K562 (cell line): ENCODE measurements at regions not wholly inside any gene's neighbourhood (a gene's known extent, or its start where the extent isn't known, plus 50 kb on each side); places are given as distances from the start of the nearest gene placed in this dataset.

Experiments
- ATAC-seq: fragments of 200-7000 bp; cut with Tn5 transposase; 3 replicates; pipeline ENCODE4 v1.9.1; 2020; ENCODE audit warnings: moderate library complexity
- BruUV-seq: library from RNA; stranded (reverse); fragments of 400-500 nt; replicated peaks from 2 replicates; lab custom pipeline; 2021; lab: Mats Ljungman, UMichigan
- CTCF ChIA-PET: fragments of 300-600 bp; formaldehyde crosslinking; extraction: SDS; loops from one replicate; lab custom pipeline; 2021; ENCODE audit warnings: low intra/inter-chr PET ratio; lab: Yijun Ruan, JAX
- POLR2A ChIA-PET: fragments of 300-600, 350-650 bp; sonication (Branson Sonifier 250); formaldehyde crosslinking; extraction: SDS; loops from one replicate; lab custom pipeline; 2021; ENCODE audit warnings: antibody characterized with exemption, inconsistent platforms; lab: Yijun Ruan, JAX
- DNase-seq, 4 experiments: peaks; one replicate each; pipeline versions ENCODE4 v3.0.0 to v3.0.0-alpha.2; 2011 to 2018; ENCODE audit warnings: low spot score in 3 of 4, mixed read lengths in 3 of 4; ENCODE audit errors: extremely low read depth in 1 of 4
- FAIRE-seq: peaks from 2 replicates; lab custom pipeline; 2011; peaks lifted over from hg19 to GRCh38; lab: Jason Lieb, UNC
- H2AFZ ChIP-seq: 2 replicates; pipeline ENCODE4 v1.6.0; 2011; ENCODE audit warnings: low read depth, low read length, control low read depth, inconsistent platforms
- H3K27ac ChIP-seq: fragments of 200-600 bp; 3 replicates; pipeline ENCODE4 v1.8.0; 2011; ENCODE audit warnings: low read depth, mild to moderate bottlenecking, control low read depth, inconsistent platforms, low read length, moderate library complexity, mixed read lengths; ENCODE audit errors: extremely low read depth
- H3K27me3 ChIP-seq, 2 experiments: fragments of 300-600 bp in 1 of 2; 2 replicates in 1 of 2; 3 replicates in 1 of 2; pipeline versions ENCODE4 v1.6.0 to v1.8.0; 2011; ENCODE audit warnings: inconsistent platforms in 2 of 2, low read length in 2 of 2, mild to moderate bottlenecking in 1 of 2, mixed read lengths in 1 of 2, moderate library complexity in 1 of 2; ENCODE audit not compliant: control insufficient read depth in 2 of 2, insufficient read depth in 2 of 2
- H3K36me3 ChIP-seq: fragments of 300-600 bp; 3 replicates; pipeline ENCODE4 v1.8.0; 2011; ENCODE audit warnings: mild to moderate bottlenecking, low read length, inconsistent platforms; ENCODE audit not compliant: control insufficient read depth, insufficient read depth
- H3K4me1 ChIP-seq, 2 experiments: fragments of 200-600 bp in 1 of 2; replicated peaks in 1 of 2; 2 replicates in 1 of 2; 3 replicates in 1 of 2; pipeline versions ENCODE4 v1.5.1 to v1.8.0; 2011; ENCODE audit warnings: inconsistent platforms in 2 of 2, low read length in 2 of 2, mild to moderate bottlenecking in 1 of 2, mixed read lengths in 1 of 2, moderate library complexity in 1 of 2; ENCODE audit not compliant: control insufficient read depth in 2 of 2, insufficient read depth in 2 of 2
- H3K4me2 ChIP-seq: 2 replicates; pipeline ENCODE4 v1.6.1; 2011; ENCODE audit warnings: low read length, control low read depth, inconsistent platforms, mixed read lengths; ENCODE audit not compliant: insufficient read depth
- H3K4me3 ChIP-seq: fragments of 200-600 bp; sonication (generic), shearing (Covaris generic); 2 replicates; pipeline ENCODE4 v1.5.1; 2016; ENCODE audit warnings: control low read depth, inconsistent platforms
- H3K79me2 ChIP-seq: fragments of 200-600 bp; 3 replicates; pipeline ENCODE4 v1.8.0; 2011; ENCODE audit warnings: low read length, inconsistent platforms; ENCODE audit not compliant: control insufficient read depth, insufficient read depth
- H3K9ac ChIP-seq, 2 experiments: 2 replicates each; pipeline versions ENCODE4 v1.6.0 to v1.6.1; 2011; ENCODE audit warnings: low read depth in 2 of 2, low read length in 2 of 2, control low read depth in 1 of 2, inconsistent platforms in 1 of 2, mild to moderate bottlenecking in 1 of 2, mixed read lengths in 1 of 2; ENCODE audit not compliant: insufficient read depth in 1 of 2
- H3K9me1 ChIP-seq: one replicate; pipeline ENCODE4 v1.6.0; 2011; ENCODE audit warnings: inconsistent platforms, mild to moderate bottlenecking, low read length, moderate library complexity; ENCODE audit not compliant: control insufficient read depth, insufficient read depth
- H3K9me3 ChIP-seq: replicated peaks from 2 replicates; pipeline ENCODE4 v1.5.1; 2011; ENCODE audit warnings: low read depth, low read length, inconsistent platforms; ENCODE audit not compliant: control insufficient read depth, insufficient read depth
- H4K20me1 ChIP-seq: replicated peaks from 2 replicates; pipeline ENCODE4 v1.6.1; 2011; ENCODE audit warnings: low read length, inconsistent platforms, mixed read lengths; ENCODE audit not compliant: control insufficient read depth, insufficient read depth
- ATF4 ChIP-seq: fragments of 450-650 bp; formaldehyde crosslinking; IDR thresholded peaks from 2 replicates; pipeline ENCODE4 v1.4.0; 2022; ENCODE audit warnings: mild to moderate bottlenecking, moderate library complexity
- RERE ChIP-seq: sonication (generic); formaldehyde crosslinking; IDR thresholded peaks from 2 replicates; pipeline ENCODE4 v1.8.0; 2023; ENCODE audit warnings: missing genetic modification reagents, mild to moderate bottlenecking, borderline replicate concordance
- RFX1 ChIP-seq: fragments of 450-650 bp; IDR thresholded peaks from 2 replicates; pipeline ENCODE4 v1.6.1; 2016; ENCODE audit warnings: mild to moderate bottlenecking, moderate library complexity
- ZBTB17 ChIP-seq: fragments of 450-650 bp; formaldehyde crosslinking; IDR thresholded peaks from 2 replicates; pipeline ENCODE4 v1.4.0; 2020; ENCODE audit warnings: mild to moderate bottlenecking
- ZNF3 ChIP-seq: fragments of 250-450 bp; sonication (Bioruptor Pico); IDR thresholded peaks from 2 replicates; pipeline ENCODE4 v1.5.0; 2021; ENCODE audit warnings: mild to moderate bottlenecking, moderate library complexity
- ZNF316 ChIP-seq: fragments of 450-650 bp; IDR thresholded peaks from 2 replicates; pipeline ENCODE4 v1.6.1; 2016
- ZNF324 ChIP-seq: fragments of 250-450 bp; sonication (Bioruptor Pico); IDR thresholded peaks from 2 replicates; pipeline ENCODE4 v1.4.0; 2020; ENCODE audit warnings: mild to moderate bottlenecking
- ZNF644 ChIP-seq: fragments of 200-800 bp; sonication (Bioruptor generic); IDR thresholded peaks from 2 replicates; pipeline ENCODE4 v1.6.1; 2016; ENCODE audit warnings: low read depth, missing genetic modification characterization, missing compliant biosample characterization
- WGBS: fragments of 100-300 bp; shearing (Covaris generic); methylation state at CpG from one replicate; pipeline ENCODE4 v1.1.6; 2016; ENCODE audit warnings: low coverage, mixed read lengths; ENCODE audit not compliant: insufficient coverage; ENCODE audit errors: missing lambda C conversion rate; 5-methylcytosine and 5-hydroxymethylcytosine counted together
- in situ Hi-C: fragments of 300-500 bp; cut with MboI; formaldehyde crosslinking; loops from 4 replicates; pipeline ENCODE4 v1.15.0; 2018; ENCODE audit warnings: inconsistent platforms, mixed read lengths
- intact Hi-C: fragments of 100-400 bp; cut with micrococcal nuclease; formaldehyde crosslinking; loops from 2 replicates; pipeline ENCODE4 v1.14.2; 2022

- TF ChIP-seq ZNF324 (CRISPR knock-in tag), result no peak
- no peak for TF ChIP-seq ZNF3 (CRISPR knock-in tag)
These were observed 54.6 kb upstream of the VCX start (continued) for GRCh38 chrX:7788334-7788733.

DNA sequence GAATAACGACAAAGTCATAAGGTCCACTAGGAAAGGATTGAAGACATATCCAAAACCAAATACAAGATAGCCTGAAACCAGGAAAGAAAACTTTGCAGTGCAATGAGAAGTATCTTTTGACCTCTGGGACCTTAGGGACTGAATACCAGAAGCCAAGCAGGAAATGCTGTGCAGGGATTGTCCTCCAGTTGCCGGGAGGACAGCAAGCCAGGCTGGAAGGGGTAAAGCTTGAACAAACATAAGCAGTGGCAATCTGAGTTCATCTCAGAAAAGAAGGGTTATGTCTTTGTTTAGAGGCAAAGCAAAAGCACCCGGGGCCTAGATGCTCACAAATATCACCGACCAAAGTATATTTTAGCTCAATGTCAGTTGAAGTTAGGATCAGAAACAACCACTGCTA, 55.3 kb upstream of the VCX start:
- no peaks in the 10 kb centered on the region for H3K36me3 ChIP-seq
- no peak overlapping the region for H3K4me2 ChIP-seq
- DNase-seq (no peak), ATAC-seq (no peak), FAIRE-seq (no peak)
- intact Hi-C loops (no loop called here), in situ Hi-C loops (no loop called here)
- no peaks in the 10 kb centered on the region for H3K9me3 ChIP-seq
- no peaks in the 10 kb centered on the region for H3K4me1 ChIP-seq
- ChIA-PET POLR2A (no interaction called here), CTCF (no interaction called here)
- WGBS, result 0% methylated on average over 4 of the region's 4 CpGs
- H3K9me1 ChIP-seq, result no peaks in the 10 kb centered on the region
- no peak overlapping the region for H3K9ac ChIP-seq
- TF ChIP-seq RFX1, result no peak
- no peak for TF ChIP-seq ATF4 (CRISPR knock-in tag)
- no peaks in the 10 kb centered on the region for H3K27me3 ChIP-seq
- H2AFZ ChIP-seq, result no peak overlapping the region
- no peak overlapping the region for H3K4me3 ChIP-seq
- H3K79me2 ChIP-seq, result no peaks in the 10 kb centered on the region
- no TSS peak for BruUV-seq
- H4K20me1 ChIP-seq, result no peaks in the 10 kb centered on the region
- no peak overlapping the region for H3K27ac ChIP-seq

DNA sequence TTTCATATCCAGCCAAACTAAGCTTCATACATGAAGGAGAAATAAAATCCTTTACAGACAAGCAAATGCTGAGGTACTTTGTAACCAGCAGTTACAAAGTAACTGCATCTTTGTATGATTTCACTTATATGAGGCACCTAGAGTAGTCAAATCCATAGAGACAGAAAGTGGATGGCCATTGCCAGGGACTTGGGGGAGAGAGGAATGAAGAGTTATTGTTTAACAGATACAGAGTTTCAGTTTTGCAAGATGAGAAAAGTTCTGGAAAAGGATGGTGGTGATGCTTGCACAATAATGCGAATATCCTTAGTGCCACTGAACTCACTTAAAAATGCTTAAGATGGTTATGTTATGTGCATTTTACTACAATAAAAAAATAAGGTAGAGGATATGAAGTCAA, 58.4 kb upstream of the VCX start:
- FAIRE-seq (no peak), DNase-seq (no peak), ATAC-seq (no peak)
- Histone ChIP-seq H4K20me1 (no peaks in the 10 kb centered on the region), H3K9ac (no peak overlapping the region), H3K36me3 (no peaks in the 10 kb centered on the region), H2AFZ (no peak overlapping the region), H3K4me2 (no peak overlapping the region), H3K27me3 (no peaks in the 10 kb centered on the region), H3K4me3 (no peak overlapping the region), H3K9me3 (no peaks in the 10 kb centered on the region), H3K4me1 (no peaks in the 10 kb centered on the region), H3K27ac (no peak overlapping the region), H3K79me2 (no peaks in the 10 kb centered on the region), H3K9me1 (no peaks in the 10 kb centered on the region)
- in situ Hi-C loops (no loop called here), intact Hi-C loops (no loop called here)
- ChIA-PET CTCF (no interaction called here), POLR2A (no interaction called here)
- WGBS, result 0% methylated on average over 1 of the region's 1 CpG
- BruUV-seq, result no TSS peak
- no peak for TF ChIP-seq RERE (CRISPR knock-in tag)
- TF ChIP-seq ZBTB17, result no peak
- TF ChIP-seq ZNF316, result no peak
- no peak for TF ChIP-seq ZNF644 (tag)
